SK-N-SH treated with all-trans-retinoic acid at 6 μM for 48 hours (cell line): ENCODE measurements at regions not wholly inside any gene's neighbourhood (a gene's known extent, or its start where the extent isn't known, plus 50 kb on each side); places are given as distances from the start of the nearest gene placed in this dataset.

ENCODE experiments used
- ARNTL ChIP-seq: fragments of 450-650 bp; formaldehyde crosslinking; IDR thresholded peaks from 2 replicates; pipeline ENCODE4 v1.5.0; 2020; ENCODE audit warnings: low read depth, mild to moderate bottlenecking, moderate library complexity, borderline replicate concordance
- BACH2 ChIP-seq: fragments of 250-450 bp; sonication (Bioruptor Pico); IDR thresholded peaks from 2 replicates; pipeline ENCODE4 v1.9.0; 2021; ENCODE audit warnings: mild to moderate bottlenecking, borderline replicate concordance
- ESRRG ChIP-seq: fragments of 250-450 bp; sonication (Bioruptor Pico); IDR thresholded peaks from 2 replicates; pipeline ENCODE4 v1.6.1; 2021; ENCODE audit warnings: mild to moderate bottlenecking
- GLIS3 ChIP-seq: fragments of 250-450 bp; sonication (Bioruptor Pico); IDR thresholded peaks from 2 replicates; pipeline ENCODE4 v1.5.0; 2020; ENCODE audit warnings: mild to moderate bottlenecking, moderate library complexity
- OSR1 ChIP-seq: fragments of 250-450 bp; sonication (Bioruptor Pico); IDR thresholded peaks from 2 replicates; pipeline ENCODE4 v1.8.0; 2022; ENCODE audit warnings: moderate library complexity, mild to moderate bottlenecking, inconsistent platforms
- PPARA ChIP-seq: fragments of 250-450 bp; sonication (Bioruptor Pico); IDR thresholded peaks from 2 replicates; pipeline ENCODE4 v1.5.0; 2020; ENCODE audit warnings: mild to moderate bottlenecking, borderline replicate concordance
- SNAI2 ChIP-seq: fragments of 250-450 bp; sonication (Bioruptor Pico); IDR thresholded peaks from 2 replicates; pipeline ENCODE4 v1.5.0; 2020; ENCODE audit warnings: mild to moderate bottlenecking, moderate library complexity
- TOX ChIP-seq: fragments of 250-450 bp; sonication (Bioruptor Pico); IDR thresholded peaks from 2 replicates; pipeline ENCODE4 v1.8.0; 2021; ENCODE audit warnings: mild to moderate bottlenecking, moderate library complexity, borderline replicate concordance
- ZFP30 ChIP-seq: fragments of 450-650 bp; formaldehyde crosslinking; IDR thresholded peaks from 2 replicates; pipeline ENCODE4 v1.5.0; 2022; ENCODE audit warnings: mild to moderate bottlenecking, moderate library complexity
- ZNF70 ChIP-seq: fragments of 450-650 bp; formaldehyde crosslinking; IDR thresholded peaks from 2 replicates; pipeline ENCODE4 v1.5.0; 2020; ENCODE audit warnings: mild to moderate bottlenecking, moderate library complexity
- ZNF8 ChIP-seq: fragments of 450-650 bp; formaldehyde crosslinking; IDR thresholded peaks from 2 replicates; pipeline ENCODE4 v1.5.0; 2020; ENCODE audit warnings: mild to moderate bottlenecking, moderate library complexity
- TF ChIP-seq, protein P1 (sequence below): fragments of 250-450 bp; sonication (Bioruptor Pico); IDR thresholded peaks from 2 replicates; pipeline ENCODE4 v1.5.1; 2021; ENCODE audit warnings: mild to moderate bottlenecking, moderate library complexity
- TF ChIP-seq, protein P2 (sequence below): fragments of 250-450 bp; sonication (Bioruptor Pico); IDR thresholded peaks from 2 replicates; pipeline ENCODE4 v1.8.0; 2020; ENCODE audit warnings: mild to moderate bottlenecking, moderate library complexity, borderline replicate concordance
- TF ChIP-seq, protein P3 (sequence below): fragments of 250-450 bp; sonication (Bioruptor Pico); IDR thresholded peaks from 2 replicates; pipeline ENCODE4 v1.5.1; 2020; ENCODE audit warnings: low read depth, mild to moderate bottlenecking, moderate library complexity

DNA sequence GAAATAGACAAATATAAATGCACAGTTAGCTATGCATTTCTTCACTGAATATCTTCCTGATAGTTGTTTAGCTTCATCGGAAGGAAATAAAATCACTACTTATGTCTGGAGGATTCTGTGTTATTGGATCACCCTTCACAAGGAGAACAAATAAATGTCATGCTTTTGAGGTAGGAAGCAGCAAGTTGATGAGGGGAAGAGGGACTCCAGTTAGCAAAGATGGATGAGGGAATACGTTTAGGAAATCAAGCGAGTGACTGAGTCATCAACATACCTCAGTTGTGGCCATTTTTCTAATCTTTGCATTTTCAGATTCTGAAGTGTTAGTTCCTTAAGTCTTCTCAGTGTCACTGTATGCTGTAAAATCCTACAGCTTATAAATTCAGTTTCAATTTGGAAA, 456.2 kb downstream of the EPHA4 start:
- TF ChIP-seq SNAI2 (no peak), ZNF70 (no peak), ARNTL (CRISPR knock-in tag) (no peak), ZNF8 (CRISPR knock-in tag) (no peak), GLIS3 (no peak), BACH2 (CRISPR knock-in tag) (no peak), ESRRG (CRISPR knock-in tag) (no peak), TOX (CRISPR knock-in tag) (no peak), PPARA (CRISPR knock-in tag) (no peak), OSR1 (CRISPR knock-in tag) (no peak), ZFP30 (no peak)
- TF ChIP-seq, protein P1, sequence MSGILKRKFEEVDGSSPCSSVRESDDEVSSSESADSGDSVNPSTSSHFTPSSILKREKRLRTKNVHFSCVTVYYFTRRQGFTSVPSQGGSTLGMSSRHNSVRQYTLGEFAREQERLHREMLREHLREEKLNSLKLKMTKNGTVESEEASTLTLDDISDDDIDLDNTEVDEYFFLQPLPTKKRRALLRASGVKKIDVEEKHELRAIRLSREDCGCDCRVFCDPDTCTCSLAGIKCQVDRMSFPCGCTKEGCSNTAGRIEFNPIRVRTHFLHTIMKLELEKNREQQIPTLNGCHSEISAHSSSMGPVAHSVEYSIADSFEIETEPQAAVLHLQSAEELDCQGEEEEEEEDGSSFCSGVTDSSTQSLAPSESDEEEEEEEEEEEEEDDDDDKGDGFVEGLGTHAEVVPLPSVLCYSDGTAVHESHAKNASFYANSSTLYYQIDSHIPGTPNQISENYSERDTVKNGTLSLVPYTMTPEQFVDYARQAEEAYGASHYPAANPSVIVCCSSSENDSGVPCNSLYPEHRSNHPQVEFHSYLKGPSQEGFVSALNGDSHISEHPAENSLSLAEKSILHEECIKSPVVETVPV (CRISPR knock-in tag) = no peak
- TF ChIP-seq, protein P2, sequence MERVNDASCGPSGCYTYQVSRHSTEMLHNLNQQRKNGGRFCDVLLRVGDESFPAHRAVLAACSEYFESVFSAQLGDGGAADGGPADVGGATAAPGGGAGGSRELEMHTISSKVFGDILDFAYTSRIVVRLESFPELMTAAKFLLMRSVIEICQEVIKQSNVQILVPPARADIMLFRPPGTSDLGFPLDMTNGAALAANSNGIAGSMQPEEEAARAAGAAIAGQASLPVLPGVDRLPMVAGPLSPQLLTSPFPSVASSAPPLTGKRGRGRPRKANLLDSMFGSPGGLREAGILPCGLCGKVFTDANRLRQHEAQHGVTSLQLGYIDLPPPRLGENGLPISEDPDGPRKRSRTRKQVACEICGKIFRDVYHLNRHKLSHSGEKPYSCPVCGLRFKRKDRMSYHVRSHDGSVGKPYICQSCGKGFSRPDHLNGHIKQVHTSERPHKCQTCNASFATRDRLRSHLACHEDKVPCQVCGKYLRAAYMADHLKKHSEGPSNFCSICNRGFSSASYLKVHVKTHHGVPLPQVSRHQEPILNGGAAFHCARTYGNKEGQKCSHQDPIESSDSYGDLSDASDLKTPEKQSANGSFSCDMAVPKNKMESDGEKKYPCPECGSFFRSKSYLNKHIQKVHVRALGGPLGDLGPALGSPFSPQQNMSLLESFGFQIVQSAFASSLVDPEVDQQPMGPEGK (CRISPR knock-in tag) = no peak
- TF ChIP-seq, protein P3, sequence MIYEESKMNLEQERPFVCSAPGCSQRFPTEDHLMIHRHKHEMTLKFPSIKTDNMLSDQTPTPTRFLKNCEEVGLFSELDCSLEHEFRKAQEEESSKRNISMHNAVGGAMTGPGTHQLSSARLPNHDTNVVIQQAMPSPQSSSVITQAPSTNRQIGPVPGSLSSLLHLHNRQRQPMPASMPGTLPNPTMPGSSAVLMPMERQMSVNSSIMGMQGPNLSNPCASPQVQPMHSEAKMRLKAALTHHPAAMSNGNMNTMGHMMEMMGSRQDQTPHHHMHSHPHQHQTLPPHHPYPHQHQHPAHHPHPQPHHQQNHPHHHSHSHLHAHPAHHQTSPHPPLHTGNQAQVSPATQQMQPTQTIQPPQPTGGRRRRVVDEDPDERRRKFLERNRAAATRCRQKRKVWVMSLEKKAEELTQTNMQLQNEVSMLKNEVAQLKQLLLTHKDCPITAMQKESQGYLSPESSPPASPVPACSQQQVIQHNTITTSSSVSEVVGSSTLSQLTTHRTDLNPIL (CRISPR knock-in tag) = no peak
